ENCODE measurements at regions not wholly inside any gene's neighbourhood (a gene's known extent, or its start where the extent isn't known, plus 50 kb on each side); places are given as distances from the start of the nearest gene placed in this dataset.

GRCh38 chr5:57828221-57828620 is 345.6 kb upstream of the ACTBL2 start:
- no peak for DNase-seq

GRCh38 chr5:57825031-57825686 is 342.5 kb upstream of the ACTBL2 start:
- no peak for DNase-seq

- DNase-seq: no peak
Observed at GRCh38 chr5:57824623-57825022, 342.0 kb upstream of the ACTBL2 start.

GRCh38 chr5:57824047-57824446 is 341.4 kb upstream of the ACTBL2 start:
- no peak for DNase-seq

GRCh38 chr5:57822651-57823050 is 340.0 kb upstream of the ACTBL2 start:
- DNase-seq: no peak

GRCh38 chr5:57818397-57818796 is 335.8 kb upstream of the ACTBL2 start:
- no peak for DNase-seq

GRCh38 chr5:57817924-57818323 is 335.3 kb upstream of the ACTBL2 start:
- no peak for DNase-seq

GRCh38 chr5:57817001-57817453 is 334.4 kb upstream of the ACTBL2 start:
- DNase-seq: no peak

GRCh38 chr5:57816108-57816507 is 333.5 kb upstream of the ACTBL2 start:
- DNase-seq: no peak

GRCh38 chr5:57805732-57806131 is 323.1 kb upstream of the ACTBL2 start:
- no peak for DNase-seq

- no peak for DNase-seq
Observed at GRCh38 chr5:57805170-57805569, 322.6 kb upstream of the ACTBL2 start.

GRCh38 chr5:57804505-57804904 is 321.9 kb upstream of the ACTBL2 start:
- DNase-seq: no peak

GRCh38 chr5:57804007-57804444 is 321.4 kb upstream of the ACTBL2 start:
- DNase-seq: no peak

- DNase-seq: no peak
Observed at GRCh38 chr5:57802131-57802530, 319.5 kb upstream of the ACTBL2 start.

- DNase-seq: no peak
Observed at GRCh38 chr5:57795203-57795602, 312.6 kb upstream of the ACTBL2 start.

GRCh38 chr5:57791875-57792274 is 309.3 kb upstream of the ACTBL2 start:
- no peak for DNase-seq

GRCh38 chr5:57785946-57786345 is 303.3 kb upstream of the ACTBL2 start:
- no peak for DNase-seq

- DNase-seq: no peak
Observed at GRCh38 chr5:57784121-57784520, 301.5 kb upstream of the ACTBL2 start.

GRCh38 chr5:57783693-57784092 is 301.1 kb upstream of the ACTBL2 start:
- DNase-seq: no peak

- no peak for DNase-seq
Observed at GRCh38 chr5:57780961-57781325, 298.3 kb upstream of the ACTBL2 start.

GRCh38 chr5:57780306-57780960 is 297.8 kb upstream of the ACTBL2 start:
- DNase-seq: no peak

- peak; percentile 38 for DNase-seq
Observed at GRCh38 chr5:57779383-57780223, 297.0 kb upstream of the ACTBL2 start.

- no peak for DNase-seq
Observed at GRCh38 chr5:57778501-57779091, 296.0 kb upstream of the ACTBL2 start.

Measured in CD4-positive, alpha-beta T cell treated with Interleukin-10 for 1 hour (primary cell).